Stimulated activated CD4-positive, alpha-beta T cell treated with anti-CD3 and anti-CD28 coated beads, TNF-alpha, amount 100 ng/mL, for 4 hours (primary cell): ENCODE measurements at regions not wholly inside any gene's neighbourhood (a gene's known extent, or its start where the extent isn't known, plus 50 kb on each side); places are given as distances from the start of the nearest gene placed in this dataset.
"Not testable (repeated sequence)": the region's sequence is repeated elsewhere in the genome, so short reads cannot be mapped to it uniquely, and the experiment has no call there.

Experiments
- DNase-seq, 3 experiments: peaks; one replicate each; pipeline ENCODE4 v3.0.0-alpha.2; 2020; ENCODE audit warnings: low read depth in 3 of 3

GRCh38 chr14:71563492-71564153, 368.6 kb upstream of the RGS6 start:
- DNase-seq, result no peak

- no peak for DNase-seq
Observed at GRCh38 chr14:71566276-71566675, 366.0 kb upstream of the RGS6 start.

GRCh38 chr14:71567499-71568133, 364.6 kb upstream of the RGS6 start:
- DNase-seq, result not testable (repeated sequence)

- DNase-seq, result no peak
Observed at GRCh38 chr14:71574976-71575375, 357.3 kb upstream of the RGS6 start.

- no peak for DNase-seq
Observed at GRCh38 chr14:71576472-71576871, 355.8 kb upstream of the RGS6 start.

- no peak for DNase-seq
Observed at GRCh38 chr14:71579331-71579730, 352.9 kb upstream of the RGS6 start.

GRCh38 chr14:71582705-71583104, 349.5 kb upstream of the RGS6 start:
- DNase-seq, result no peak

- no peak for DNase-seq
Observed at GRCh38 chr14:71583194-71583593, 349.0 kb upstream of the RGS6 start.

GRCh38 chr14:71583705-71584104, 348.5 kb upstream of the RGS6 start:
- DNase-seq, result no peak

GRCh38 chr14:71585361-71585760, 346.9 kb upstream of the RGS6 start:
- DNase-seq, result no peak

- DNase-seq, result no peak
Observed at GRCh38 chr14:71586131-71586897, 345.9 kb upstream of the RGS6 start.

- DNase-seq, result no peak
Observed at GRCh38 chr14:71588028-71588427, 344.2 kb upstream of the RGS6 start.

GRCh38 chr14:71588576-71589215, 343.5 kb upstream of the RGS6 start:
- DNase-seq, result no peak

GRCh38 chr14:71589609-71590008, 342.6 kb upstream of the RGS6 start:
- DNase-seq, result no peak

GRCh38 chr14:71590131-71590530, 342.1 kb upstream of the RGS6 start:
- no peak for DNase-seq

- DNase-seq, result no peak
Observed at GRCh38 chr14:71591231-71591630, 341.0 kb upstream of the RGS6 start.

GRCh38 chr14:71591929-71592328, 340.3 kb upstream of the RGS6 start:
- DNase-seq, result no peak

- no peak for DNase-seq
Observed at GRCh38 chr14:71592361-71592760, 339.9 kb upstream of the RGS6 start.

GRCh38 chr14:71593966-71594365, 338.3 kb upstream of the RGS6 start:
- DNase-seq, result no peak

- no peak for DNase-seq
Observed at GRCh38 chr14:71594821-71595220, 337.4 kb upstream of the RGS6 start.

- no peak for DNase-seq
Observed at GRCh38 chr14:71595441-71595840, 336.8 kb upstream of the RGS6 start.

GRCh38 chr14:71597287-71597920, 334.8 kb upstream of the RGS6 start:
- DNase-seq, result no peak
